MM.1S (cell line): ENCODE measurements at regions not wholly inside any gene's neighbourhood (a gene's known extent, or its start where the extent isn't known, plus 50 kb on each side); places are given as distances from the start of the nearest gene placed in this dataset.

Experiments
- DNase-seq: peaks from one replicate; pipeline ENCODE4 v3.0.0-alpha.2; 2015
- H2AFZ ChIP-seq: fragments of 300-600 bp; sonication (generic); 2 replicates; pipeline ENCODE4 v1.6.0; 2016; ENCODE audit warnings: antibody characterized with exemption, low read length
- H3F3A ChIP-seq: fragments of 300-600 bp; sonication (generic); 2 replicates; pipeline ENCODE4 v1.6.1; 2016; ENCODE audit warnings: mild to moderate bottlenecking, antibody characterized with exemption, low read length, moderate library complexity, mixed read lengths; ENCODE audit not compliant: insufficient read depth
- H3K27ac ChIP-seq: fragments of 300-600 bp; sonication (generic); 2 replicates; pipeline ENCODE4 v1.5.1; 2016; ENCODE audit warnings: mild to moderate bottlenecking, low read length
- H3K27me3 ChIP-seq: fragments of 300-600 bp; sonication (generic); replicated peaks from 2 replicates; pipeline ENCODE4 v1.6.0; 2016; ENCODE audit warnings: low read length; ENCODE audit not compliant: insufficient read depth
- H3K36me3 ChIP-seq: fragments of 300-600 bp; sonication (generic); replicated peaks from 2 replicates; pipeline ENCODE4 v1.6.1; 2016; ENCODE audit warnings: mild to moderate bottlenecking, low read length, mixed read lengths; ENCODE audit not compliant: insufficient read depth
- H3K4me1 ChIP-seq: fragments of 300-600 bp; sonication (generic); 2 replicates; pipeline ENCODE4 v1.6.1; 2016; ENCODE audit warnings: low read length, mixed read lengths
- H3K4me2 ChIP-seq: fragments of 300-600 bp; sonication (generic); 2 replicates; pipeline ENCODE4 v1.6.0; 2016; ENCODE audit warnings: low read depth, low read length
- H3K4me3 ChIP-seq: fragments of 300-600 bp; sonication (generic); 2 replicates; pipeline ENCODE4 v1.5.1; 2016; ENCODE audit warnings: low read length, mixed read lengths
- H3K79me2 ChIP-seq: fragments of 300-600 bp; sonication (generic); 2 replicates; pipeline ENCODE4 v1.6.1; 2016; ENCODE audit warnings: mixed run types, low read length, mixed read lengths
- H3K9ac ChIP-seq: fragments of 300-600 bp; sonication (generic); 2 replicates; pipeline ENCODE4 v1.6.1; 2016; ENCODE audit warnings: low read length, mixed read lengths
- H3K9me2 ChIP-seq: fragments of 300-600 bp; sonication (generic); replicated peaks from 2 replicates; pipeline ENCODE4 v1.6.1; 2016; ENCODE audit warnings: mild to moderate bottlenecking, low read length, mixed read lengths; ENCODE audit not compliant: insufficient read depth
- H3K9me3 ChIP-seq: fragments of 300-600 bp; sonication (generic); replicated peaks from 2 replicates; pipeline ENCODE4 v1.6.1; 2016; ENCODE audit warnings: mild to moderate bottlenecking, low read length, mixed read lengths; ENCODE audit not compliant: insufficient read depth
- H4K20me1 ChIP-seq: fragments of 300-600 bp; sonication (generic); 2 replicates; pipeline ENCODE4 v1.6.1; 2016; ENCODE audit warnings: mild to moderate bottlenecking, low read length, moderate library complexity, mixed read lengths; ENCODE audit not compliant: insufficient read depth
- CTCF ChIP-seq: fragments of 300-600 bp; sonication (generic); IDR thresholded peaks from 2 replicates; pipeline ENCODE4 v1.5.1; 2016; ENCODE audit warnings: antibody characterized with exemption, low read length, mixed read lengths
- EZH2 ChIP-seq: fragments of 300-600 bp; sonication (generic); optimal IDR thresholded peaks from 2 replicates; pipeline ENCODE3; 2017; ENCODE audit warnings: low read depth, mild to moderate bottlenecking, antibody characterized with exemption, low read length, mixed read lengths
- EZH2phosphoT487 ChIP-seq: fragments of 300-600 bp; sonication (generic); IDR thresholded peaks from 2 replicates; pipeline ENCODE4 v1.6.1; 2018; ENCODE audit warnings: antibody characterized with exemption, low read length

- H3K4me3 ChIP-seq, result no peak overlapping the region
- H2AFZ ChIP-seq, result no peak overlapping the region
- H3K4me1 ChIP-seq, result no peaks in the 10 kb centered on the region
- no peaks in the 10 kb centered on the region for H3K9me2 ChIP-seq
- H3F3A ChIP-seq, result no peaks in the 10 kb centered on the region
- no peak overlapping the region for H3K27ac ChIP-seq
- no peak overlapping the region for H3K9ac ChIP-seq
- no peaks in the 10 kb centered on the region for H4K20me1 ChIP-seq
- no peak for TF ChIP-seq EZH2
- TF ChIP-seq CTCF, result no peak
- no peak for TF ChIP-seq EZH2phosphoT487
- no peaks in the 10 kb centered on the region for H3K27me3 ChIP-seq
- no peaks in the 10 kb centered on the region for H3K79me2 ChIP-seq
- H3K36me3 ChIP-seq, result no peaks in the 10 kb centered on the region
- no peak overlapping the region for H3K4me2 ChIP-seq
- no peak for DNase-seq
- H3K9me3 ChIP-seq, result no peaks in the 10 kb centered on the region
These were observed 150.3 kb upstream of the PHYHIPL start for GRCh38 chr10:59025981-59026765.

GRCh38 chr10:59027975-59028655 is 148.3 kb upstream of the PHYHIPL start:
- Histone ChIP-seq H3K36me3 (no peaks in the 10 kb centered on the region), H3F3A (no peaks in the 10 kb centered on the region), H4K20me1 (no peaks in the 10 kb centered on the region), H2AFZ (no peak overlapping the region), H3K9me2 (no peaks in the 10 kb centered on the region), H3K27me3 (no peaks in the 10 kb centered on the region), H3K4me1 (no peaks in the 10 kb centered on the region), H3K79me2 (no peaks in the 10 kb centered on the region), H3K4me2 (no peak overlapping the region), H3K27ac (no peak overlapping the region), H3K9ac (no peak overlapping the region), H3K4me3 (no peak overlapping the region), H3K9me3 (no peaks in the 10 kb centered on the region)
- no peak for TF ChIP-seq EZH2phosphoT487
- no peak for TF ChIP-seq CTCF
- TF ChIP-seq EZH2, result no peak
- DNase-seq, result no peak

GRCh38 chr10:59033622-59034021 is 142.8 kb upstream of the PHYHIPL start:
- Histone ChIP-seq H3F3A (no peaks in the 10 kb centered on the region), H3K27ac (no peak overlapping the region), H3K9ac (no peak overlapping the region), H3K4me2 (no peak overlapping the region), H2AFZ (no peak overlapping the region), H3K27me3 (no peaks in the 10 kb centered on the region), H3K4me1 (no peaks in the 10 kb centered on the region), H3K9me2 (no peaks in the 10 kb centered on the region), H3K9me3 (no peaks in the 10 kb centered on the region), H3K4me3 (no peak overlapping the region), H3K79me2 (no peaks in the 10 kb centered on the region), H4K20me1 (no peaks in the 10 kb centered on the region), H3K36me3 (no peaks in the 10 kb centered on the region)
- no peak for DNase-seq
- TF ChIP-seq CTCF (no peak), EZH2phosphoT487 (no peak), EZH2 (no peak)
